Ovary (tissue), 7 donors: ENCODE measurements at regions not wholly inside any gene's neighbourhood (a gene's known extent, or its start where the extent isn't known, plus 50 kb on each side); places are given as distances from the start of the nearest gene placed in this dataset.

Experiments used
- DNase-seq, 5 donors: peaks; one replicate each; pipeline ENCODE4 v3.0.0-alpha.2; 2019 to 2020
- H3K27ac ChIP-seq, 2 donors: fragments of 200-600 bp; one replicate each; pipeline versions ENCODE4 v1.5.1 to v1.8.0; 2019 to 2022
- H3K27me3 ChIP-seq: fragments of 200-600 bp; one replicate; pipeline ENCODE4 v1.8.0; 2022
- H3K36me3 ChIP-seq: fragments of 200-600 bp; sonication (generic); one replicate; pipeline ENCODE4 v1.5.1; 2019
- H3K4me1 ChIP-seq: one replicate; pipeline ENCODE4 v1.8.1; 2013; ENCODE audit warnings: mild to moderate bottlenecking, moderate library complexity; ENCODE audit not compliant: insufficient read depth
- H3K4me3 ChIP-seq: fragments of 200-600 bp; sonication (generic); one replicate; pipeline ENCODE4 v1.5.1; 2017
- H3K9me3 ChIP-seq, 2 donors: fragments of 200-600 bp in 1 of 2; sonication (generic) in 1 of 2; one replicate each; pipeline versions ENCODE4 v1.5.1 to v1.8.1; 2013 to 2019; ENCODE audit warnings: mild to moderate bottlenecking in 1 of 2, moderate library complexity in 1 of 2
- EP300 ChIP-seq: sonication (generic); formaldehyde crosslinking; IDR thresholded peaks from one replicate; pipeline ENCODE4 v1.6.1; 2017; ENCODE audit warnings: antibody characterized with exemption
- POLR2A ChIP-seq: fragments of 450-650 bp; IDR thresholded peaks from one replicate; pipeline ENCODE4 v1.6.1; 2017; ENCODE audit warnings: antibody characterized with exemption, mild to moderate bottlenecking, moderate library complexity
- WGBS, 3 donors: extraction: QIAGEN DNeasy Blood & Tissue Kit in 1 of 3; methylation state at CpG; one replicate each; pipeline versions ENCODE4 v1.1.5 to v1.1.7; 2013 to 2017; 5-methylcytosine and 5-hydroxymethylcytosine counted together
- intact Hi-C, 4 donors: fragments of 100-400 bp; cut with DNase I; formaldehyde crosslinking; loops; one replicate each; pipeline versions ENCODE4 v1.11.0 to v1.15.1; 2022 to 2023
- TF ChIP-seq, protein P1 (sequence below), 3 donors: fragments of 450-650 bp in 2 of 3; fragments of 200-600 bp in 1 of 3; IDR thresholded peaks; one replicate each; pipeline versions ENCODE4 v1.5.1 to v1.8.0; 2016 to 2022; ENCODE audit warnings: antibody characterized with exemption in 3 of 3, mild to moderate bottlenecking in 1 of 3
- donor health status: DM: no; HTN: no; CAD: no; lungs with moderate emphysema.
- donor health status: DM: no; HTN: no; CAD: no.
- donor health status: Bipolar disorder and iron deficiency.
- donor health status: DM: no; HTN: no; CAD: no.
- donor health status: DM: yes; HTN: yes; CAD: no.

DNA sequence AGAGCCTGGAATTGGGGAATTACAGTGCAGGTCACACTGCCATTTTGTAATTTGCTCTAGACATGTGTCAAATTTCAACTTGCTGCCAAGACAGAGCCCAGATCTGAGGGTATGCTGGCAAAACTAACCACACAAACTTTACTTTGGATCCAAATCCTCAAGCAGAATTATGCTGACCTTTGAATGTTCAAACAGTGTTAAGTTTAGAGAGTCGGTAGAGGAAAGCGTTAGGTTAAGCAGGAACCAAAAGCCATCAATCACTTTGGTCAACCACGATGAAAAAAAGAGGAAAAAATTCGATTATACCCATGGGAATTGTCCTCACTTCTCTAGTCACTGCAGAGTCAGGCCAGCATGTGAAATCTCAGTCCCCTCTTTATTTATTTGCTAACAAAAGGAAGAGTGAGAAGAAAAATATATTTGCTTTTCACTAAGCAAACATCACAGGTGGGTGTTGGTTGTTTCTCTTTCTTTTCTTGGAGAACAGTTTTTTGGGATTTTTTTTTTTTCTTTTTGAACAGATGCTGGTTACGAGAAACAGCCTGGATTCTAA is 105.1 kb upstream of the ADGRF1 start:
- 42 to 45% (median 43%) methylated on average over 5 of the region's 5 CpGs for WGBS, 3 donors
- intact Hi-C loops = no loop called here
- H3K27ac ChIP-seq = no peak overlapping the region

DNA sequence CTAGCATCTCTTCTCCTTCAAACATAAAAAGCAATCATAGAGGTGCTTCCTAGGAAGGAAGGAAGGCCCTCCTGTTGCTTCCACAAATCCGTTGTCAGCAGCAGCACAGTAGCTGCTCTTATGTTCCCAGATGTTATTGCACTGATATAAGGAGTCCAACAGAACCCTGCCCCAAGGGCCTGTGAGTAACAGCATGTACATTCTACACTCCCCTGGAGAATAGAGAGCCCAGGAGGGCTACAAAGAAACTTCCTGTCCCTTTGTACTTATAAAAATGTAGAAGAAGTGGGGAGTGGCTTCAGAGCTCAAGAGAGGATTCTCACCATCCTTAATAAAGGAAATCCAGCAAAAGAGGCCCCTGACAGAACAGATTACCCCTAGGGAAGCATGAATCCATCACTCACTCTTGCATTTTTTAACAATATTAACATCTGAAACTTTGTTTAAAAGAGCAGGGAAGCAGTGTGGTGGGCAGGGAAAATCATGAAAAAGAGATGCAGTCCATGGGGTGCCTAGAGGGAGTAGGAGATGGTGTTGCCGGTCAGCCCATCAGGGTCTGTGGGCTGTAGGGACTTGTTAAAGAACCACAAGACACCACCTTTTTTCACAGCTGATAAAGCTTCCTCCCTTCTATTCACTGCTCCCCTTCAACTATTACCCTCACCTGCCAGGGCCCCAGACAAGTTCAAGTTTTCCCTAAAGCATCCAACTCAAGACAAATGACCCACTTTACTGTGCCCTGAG is 104.5 kb upstream of the ADGRF1 start:
- WGBS, 3 donors = 63 to 67% (median 63%) methylated on average over 2 of the region's 2 CpGs
- H3K4me3 ChIP-seq = no peak overlapping the region
- intact Hi-C loops = no loop called here
- no peaks in the 10 kb centered on the region for H3K36me3 ChIP-seq
- TF ChIP-seq POLR2A = no peak
- H3K4me1 ChIP-seq = no peaks in the 10 kb centered on the region
- no peaks in the 10 kb centered on the region for H3K9me3 ChIP-seq
- DNase-seq = no peak
- H3K27me3 ChIP-seq = no peaks in the 10 kb centered on the region
- no peak overlapping the region for H3K27ac ChIP-seq

More for the DNA sequence above, 105.1 kb upstream of the ADGRF1 start:
- no peaks in the 10 kb centered on the region for H3K9me3 ChIP-seq
- no peak overlapping the region for H3K4me3 ChIP-seq
- no peaks in the 10 kb centered on the region for H3K36me3 ChIP-seq
- H3K27me3 ChIP-seq = no peaks in the 10 kb centered on the region
- DNase-seq = no peak
- TF ChIP-seq POLR2A (no peak), EP300 (no peak)
- TF ChIP-seq, protein P1, sequence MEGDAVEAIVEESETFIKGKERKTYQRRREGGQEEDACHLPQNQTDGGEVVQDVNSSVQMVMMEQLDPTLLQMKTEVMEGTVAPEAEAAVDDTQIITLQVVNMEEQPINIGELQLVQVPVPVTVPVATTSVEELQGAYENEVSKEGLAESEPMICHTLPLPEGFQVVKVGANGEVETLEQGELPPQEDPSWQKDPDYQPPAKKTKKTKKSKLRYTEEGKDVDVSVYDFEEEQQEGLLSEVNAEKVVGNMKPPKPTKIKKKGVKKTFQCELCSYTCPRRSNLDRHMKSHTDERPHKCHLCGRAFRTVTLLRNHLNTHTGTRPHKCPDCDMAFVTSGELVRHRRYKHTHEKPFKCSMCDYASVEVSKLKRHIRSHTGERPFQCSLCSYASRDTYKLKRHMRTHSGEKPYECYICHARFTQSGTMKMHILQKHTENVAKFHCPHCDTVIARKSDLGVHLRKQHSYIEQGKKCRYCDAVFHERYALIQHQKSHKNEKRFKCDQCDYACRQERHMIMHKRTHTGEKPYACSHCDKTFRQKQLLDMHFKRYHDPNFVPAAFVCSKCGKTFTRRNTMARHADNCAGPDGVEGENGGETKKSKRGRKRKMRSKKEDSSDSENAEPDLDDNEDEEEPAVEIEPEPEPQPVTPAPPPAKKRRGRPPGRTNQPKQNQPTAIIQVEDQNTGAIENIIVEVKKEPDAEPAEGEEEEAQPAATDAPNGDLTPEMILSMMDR (IDR thresholded peaks at IDR 0.05) = no peak
- no peaks in the 10 kb centered on the region for H3K4me1 ChIP-seq

DNA sequence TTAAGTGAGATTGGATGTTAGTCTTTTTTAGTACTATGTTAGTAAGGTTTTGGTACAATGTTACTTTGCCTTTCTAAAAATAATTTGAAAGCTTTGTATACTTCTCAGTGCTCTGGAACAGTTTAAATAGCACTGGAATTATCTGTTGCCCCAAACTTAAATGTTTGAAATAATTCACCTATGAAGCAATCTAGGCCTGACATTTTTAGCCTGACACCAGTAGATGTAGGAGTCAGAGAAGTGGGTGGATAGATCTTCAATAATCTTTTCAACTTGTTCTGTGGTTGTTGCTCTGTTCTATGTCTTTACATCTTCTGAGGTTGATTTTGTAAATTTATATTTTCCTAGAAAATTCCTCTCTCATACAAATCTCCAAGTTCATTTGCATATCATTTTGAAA is 103.1 kb upstream of the ADGRF1 start:
- no peak for TF ChIP-seq EP300
- TF ChIP-seq, protein P1 (IDR thresholded peaks at IDR 0.05) = no peak
- Histone ChIP-seq H3K36me3 (no peaks in the 10 kb centered on the region), H3K27me3 (no peaks in the 10 kb centered on the region), H3K9me3 (no peaks in the 10 kb centered on the region), H3K4me1 (no peaks in the 10 kb centered on the region), H3K27ac (no peak overlapping the region), H3K4me3 (no peak overlapping the region)
- intact Hi-C loops = no loop called here
- DNase-seq = no peak

DNA sequence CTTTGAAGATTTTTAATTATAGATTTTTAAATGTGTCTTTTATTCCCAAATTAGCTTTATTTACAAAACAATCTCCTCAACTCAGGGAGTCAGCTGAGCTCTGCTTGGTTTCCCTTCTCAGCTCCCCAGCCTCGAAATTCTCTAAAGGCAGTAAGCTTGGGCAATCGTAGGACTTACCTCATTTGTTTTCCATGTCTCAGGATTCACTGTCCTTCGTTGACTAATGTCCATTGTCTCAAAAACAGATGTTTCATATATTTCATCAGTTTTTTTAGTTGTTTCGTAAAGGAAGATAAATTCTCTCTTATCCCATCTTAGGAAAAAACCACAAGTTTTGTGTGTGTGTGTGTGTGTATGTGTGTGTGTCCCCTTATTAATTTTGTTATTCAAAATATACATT is 102.2 kb upstream of the ADGRF1 start:
- DNase-seq = no peak
- no peaks in the 10 kb centered on the region for H3K9me3 ChIP-seq
- H3K4me3 ChIP-seq = no peak overlapping the region
- TF ChIP-seq EP300 = no peak
- TF ChIP-seq, protein P1 (IDR thresholded peaks at IDR 0.05) = no peak
- no peak for TF ChIP-seq POLR2A
- no peaks in the 10 kb centered on the region for H3K27me3 ChIP-seq
- no peak overlapping the region for H3K27ac ChIP-seq
- 29 to 46% (median 41%) methylated on average over 4 of the region's 4 CpGs for WGBS, 3 donors
- H3K36me3 ChIP-seq = no peaks in the 10 kb centered on the region
- no peaks in the 10 kb centered on the region for H3K4me1 ChIP-seq
- intact Hi-C loops = no loop called here

DNA sequence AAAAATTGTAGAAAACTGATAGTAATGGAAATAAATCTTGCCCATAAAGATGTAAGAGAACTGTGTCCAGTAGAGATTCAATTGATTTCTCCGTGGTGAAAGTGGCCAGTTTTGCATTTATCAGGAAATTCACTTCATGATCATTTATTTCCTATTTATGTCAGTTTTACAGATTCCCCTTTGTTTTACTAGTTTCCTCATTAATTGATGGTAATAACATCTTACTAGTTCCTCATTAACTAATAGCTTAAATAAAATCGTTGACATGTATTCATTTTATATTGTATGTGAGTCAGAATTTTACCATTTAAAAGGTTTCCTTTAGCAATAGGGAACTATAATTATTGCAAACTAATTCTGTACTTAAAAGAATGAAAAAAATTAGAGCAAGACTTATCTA is 99.8 kb upstream of the ADGRF1 start:
- TF ChIP-seq, protein P1 (IDR thresholded peaks at IDR 0.05) = no peak
- no peak overlapping the region for H3K4me3 ChIP-seq
- H3K36me3 ChIP-seq = no peaks in the 10 kb centered on the region
- H3K27me3 ChIP-seq = no peaks in the 10 kb centered on the region
- H3K27ac ChIP-seq = no peak overlapping the region
- 85 to 90% (median 87%) methylated on average over 2 of the region's 2 CpGs for WGBS, 3 donors
- intact Hi-C loops = no loop called here
- H3K4me1 ChIP-seq = no peaks in the 10 kb centered on the region
- DNase-seq = no peak
- H3K9me3 ChIP-seq = no peaks in the 10 kb centered on the region
